ENCODE measurements at regions not wholly inside any gene's neighbourhood (a gene's known extent, or its start where the extent isn't known, plus 50 kb on each side); places are given as distances from the start of the nearest gene placed in this dataset.

DNA sequence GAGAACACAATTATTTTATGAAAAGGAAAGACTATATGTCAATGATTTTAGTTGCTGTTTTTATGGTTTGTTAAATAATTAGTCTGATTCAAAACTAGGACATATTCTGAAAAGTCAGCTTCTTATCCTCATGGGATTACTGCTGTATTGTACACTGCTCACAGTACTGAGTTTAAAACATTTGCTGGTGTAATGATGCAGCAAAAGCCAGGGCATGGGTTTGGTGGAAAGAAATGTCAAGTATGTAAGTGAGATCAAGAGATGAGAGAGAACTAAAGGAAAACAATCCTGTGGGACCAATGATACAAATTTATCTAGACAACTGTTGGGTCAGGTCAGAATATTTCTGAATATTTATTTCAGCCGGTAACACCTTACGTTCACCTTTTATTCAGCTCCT, 210.1 kb upstream of the ARHGEF26 start:
- TF ChIP-seq TRIM28 (IDR thresholded peaks at IDR 0.05; ENCODE audit: borderline replicate concordance, low read length) (no peak), HOXD13 (CRISPR knock-in tag; IDR thresholded peaks at IDR 0.05; ENCODE audit: borderline replicate concordance) (no peak), YY1 (tag by site-specific recombination; IDR thresholded peaks at IDR 0.05) (no peak)
- TF ChIP-seq, protein P1, sequence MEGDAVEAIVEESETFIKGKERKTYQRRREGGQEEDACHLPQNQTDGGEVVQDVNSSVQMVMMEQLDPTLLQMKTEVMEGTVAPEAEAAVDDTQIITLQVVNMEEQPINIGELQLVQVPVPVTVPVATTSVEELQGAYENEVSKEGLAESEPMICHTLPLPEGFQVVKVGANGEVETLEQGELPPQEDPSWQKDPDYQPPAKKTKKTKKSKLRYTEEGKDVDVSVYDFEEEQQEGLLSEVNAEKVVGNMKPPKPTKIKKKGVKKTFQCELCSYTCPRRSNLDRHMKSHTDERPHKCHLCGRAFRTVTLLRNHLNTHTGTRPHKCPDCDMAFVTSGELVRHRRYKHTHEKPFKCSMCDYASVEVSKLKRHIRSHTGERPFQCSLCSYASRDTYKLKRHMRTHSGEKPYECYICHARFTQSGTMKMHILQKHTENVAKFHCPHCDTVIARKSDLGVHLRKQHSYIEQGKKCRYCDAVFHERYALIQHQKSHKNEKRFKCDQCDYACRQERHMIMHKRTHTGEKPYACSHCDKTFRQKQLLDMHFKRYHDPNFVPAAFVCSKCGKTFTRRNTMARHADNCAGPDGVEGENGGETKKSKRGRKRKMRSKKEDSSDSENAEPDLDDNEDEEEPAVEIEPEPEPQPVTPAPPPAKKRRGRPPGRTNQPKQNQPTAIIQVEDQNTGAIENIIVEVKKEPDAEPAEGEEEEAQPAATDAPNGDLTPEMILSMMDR (tag by site-specific recombination; IDR thresholded peaks at IDR 0.05): no peak

All from HEK293 (cell line).